ENCODE measurements at regions not wholly inside any gene's neighbourhood (a gene's known extent, or its start where the extent isn't known, plus 50 kb on each side); places are given as distances from the start of the nearest gene placed in this dataset.

DNA sequence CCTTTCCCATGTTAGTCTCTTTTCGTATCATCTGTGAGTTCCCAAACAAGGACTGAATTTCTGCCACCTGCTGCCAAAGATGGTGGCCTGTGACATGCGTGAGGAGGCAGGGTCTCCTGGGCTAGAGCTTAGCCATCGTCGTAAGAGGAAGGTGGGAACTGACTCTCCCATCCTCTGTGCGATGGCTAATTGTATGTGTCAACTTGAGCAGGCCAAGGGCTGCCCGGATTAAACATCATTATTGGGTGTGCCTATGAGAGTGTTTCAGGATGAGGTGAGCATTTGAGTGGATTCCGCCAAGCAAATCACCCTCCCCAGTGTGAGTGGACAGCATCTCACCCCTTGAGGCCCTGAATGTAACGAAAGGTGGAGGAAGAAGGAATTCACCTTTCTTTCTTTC lies 220.7 kb upstream of the DIO3 start:
- TF ChIP-seq, protein P1, sequence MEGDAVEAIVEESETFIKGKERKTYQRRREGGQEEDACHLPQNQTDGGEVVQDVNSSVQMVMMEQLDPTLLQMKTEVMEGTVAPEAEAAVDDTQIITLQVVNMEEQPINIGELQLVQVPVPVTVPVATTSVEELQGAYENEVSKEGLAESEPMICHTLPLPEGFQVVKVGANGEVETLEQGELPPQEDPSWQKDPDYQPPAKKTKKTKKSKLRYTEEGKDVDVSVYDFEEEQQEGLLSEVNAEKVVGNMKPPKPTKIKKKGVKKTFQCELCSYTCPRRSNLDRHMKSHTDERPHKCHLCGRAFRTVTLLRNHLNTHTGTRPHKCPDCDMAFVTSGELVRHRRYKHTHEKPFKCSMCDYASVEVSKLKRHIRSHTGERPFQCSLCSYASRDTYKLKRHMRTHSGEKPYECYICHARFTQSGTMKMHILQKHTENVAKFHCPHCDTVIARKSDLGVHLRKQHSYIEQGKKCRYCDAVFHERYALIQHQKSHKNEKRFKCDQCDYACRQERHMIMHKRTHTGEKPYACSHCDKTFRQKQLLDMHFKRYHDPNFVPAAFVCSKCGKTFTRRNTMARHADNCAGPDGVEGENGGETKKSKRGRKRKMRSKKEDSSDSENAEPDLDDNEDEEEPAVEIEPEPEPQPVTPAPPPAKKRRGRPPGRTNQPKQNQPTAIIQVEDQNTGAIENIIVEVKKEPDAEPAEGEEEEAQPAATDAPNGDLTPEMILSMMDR (IDR thresholded peaks at IDR 0.05; ENCODE audit: low read length), result no peak
- TF ChIP-seq EZH2phosphoT487 (IDR thresholded peaks at IDR 0.05; ENCODE audit: low read length), result no peak
- TF ChIP-seq EZH2 (optimal IDR thresholded peaks at IDR 0.05; ENCODE audit: low read depth, low read length), result no peak
- H3K27ac ChIP-seq (ENCODE audit: low read length), result no peak overlapping the region
- no peaks in the 10 kb centered on the region for H3K4me1 ChIP-seq (ENCODE audit: low read length)
- H3K27me3 ChIP-seq (replicated peaks; ENCODE audit: insufficient read depth, low read length), result peaks cover 26% of the 10 kb centered on the region; the same call in 1 of the 2 replicates
- H3K9me2 ChIP-seq (replicated peaks; ENCODE audit: insufficient read depth, low read length), result no peaks in the 10 kb centered on the region
- H2AFZ ChIP-seq (ENCODE audit: low read length), result no peak overlapping the region
- no peaks in the 10 kb centered on the region for H3F3A ChIP-seq (ENCODE audit: insufficient read depth, low read length)
- H3K4me3 ChIP-seq (ENCODE audit: low read length), result no peak overlapping the region
- no peaks in the 10 kb centered on the region for H4K20me1 ChIP-seq (ENCODE audit: insufficient read depth, low read length)
- H3K36me3 ChIP-seq (replicated peaks; ENCODE audit: insufficient read depth, low read length), result no peaks in the 10 kb centered on the region
- DNase-seq, result no peak
- H3K4me2 ChIP-seq (ENCODE audit: low read depth, low read length), result no peak overlapping the region
- H3K79me2 ChIP-seq (ENCODE audit: low read length), result no peaks in the 10 kb centered on the region
- no peak overlapping the region for H3K9ac ChIP-seq (ENCODE audit: low read length)
- H3K9me3 ChIP-seq (replicated peaks; ENCODE audit: insufficient read depth, low read length), result no peaks in the 10 kb centered on the region

DNA sequence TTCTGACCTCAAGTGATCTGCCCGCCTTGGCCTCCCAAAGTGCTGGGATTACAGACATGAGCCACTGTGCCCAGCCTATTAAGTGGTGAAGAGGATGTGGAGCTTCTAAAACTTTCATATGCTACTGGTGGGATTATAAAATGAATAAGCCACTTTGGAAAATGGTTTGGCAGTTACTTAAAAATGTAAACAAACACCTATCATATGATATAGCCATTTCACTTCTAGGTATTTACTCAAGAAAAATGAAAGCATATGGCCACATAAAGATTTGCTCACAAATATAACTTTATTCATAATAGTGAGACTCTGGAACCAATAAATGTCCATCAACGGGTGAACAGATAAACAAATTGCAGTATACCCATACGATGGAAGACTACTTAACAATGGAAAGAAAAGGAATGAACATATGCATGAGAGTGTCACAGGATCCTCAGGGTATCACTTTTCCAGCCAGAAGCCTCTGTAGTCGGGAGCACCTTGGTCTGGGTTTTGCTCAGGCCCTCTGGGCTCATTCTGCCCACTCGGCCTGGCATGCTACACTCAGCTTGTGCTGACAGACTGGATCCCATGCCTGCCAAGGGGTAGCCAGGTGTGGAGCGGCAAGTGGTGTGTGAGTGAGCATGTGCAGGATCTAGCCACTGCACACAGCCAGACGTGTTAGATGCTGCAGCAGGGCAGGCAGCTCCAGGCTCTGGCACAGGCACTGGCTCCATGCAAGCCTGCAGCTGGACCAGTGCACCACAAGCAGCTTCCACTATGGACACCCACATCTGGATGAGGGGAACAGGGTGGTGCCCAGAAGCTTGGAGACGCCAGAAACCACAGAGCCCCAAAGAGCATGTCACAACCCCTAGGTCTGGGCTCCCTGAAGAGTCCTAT lies 213.2 kb upstream of the DIO3 start:
- Histone ChIP-seq H3K36me3 (replicated peaks; ENCODE audit: insufficient read depth, low read length) (no peaks in the 10 kb centered on the region), H3K27me3 (replicated peaks; ENCODE audit: insufficient read depth, low read length) (peaks cover 5% of the 10 kb centered on the region; the same call in 1 of the 2 replicates), H3K9ac (ENCODE audit: low read length) (no peak overlapping the region), H3K4me1 (ENCODE audit: low read length) (no peaks in the 10 kb centered on the region), H4K20me1 (ENCODE audit: insufficient read depth, low read length) (no peaks in the 10 kb centered on the region), H2AFZ (ENCODE audit: low read length) (no peak overlapping the region), H3K27ac (ENCODE audit: low read length) (no peak overlapping the region), H3K79me2 (ENCODE audit: low read length) (no peaks in the 10 kb centered on the region), H3K4me2 (ENCODE audit: low read depth, low read length) (no peak overlapping the region), H3K9me2 (replicated peaks; ENCODE audit: insufficient read depth, low read length) (no peaks in the 10 kb centered on the region), H3F3A (ENCODE audit: insufficient read depth, low read length) (no peaks in the 10 kb centered on the region), H3K4me3 (ENCODE audit: low read length) (no peak overlapping the region), H3K9me3 (replicated peaks; ENCODE audit: insufficient read depth, low read length) (no peaks in the 10 kb centered on the region)
- TF ChIP-seq EZH2 (optimal IDR thresholded peaks at IDR 0.05; ENCODE audit: low read depth, low read length) (no peak), EZH2phosphoT487 (IDR thresholded peaks at IDR 0.05; ENCODE audit: low read length) (no peak)
- TF ChIP-seq, protein P1 (IDR thresholded peaks at IDR 0.05; ENCODE audit: low read length), result no peak
- DNase-seq, result no peak

GRCh38 chr14:101349108-101349507 lies 212.2 kb upstream of the DIO3 start:
- Histone ChIP-seq H3K4me1 (ENCODE audit: low read length) (no peaks in the 10 kb centered on the region), H3K4me2 (ENCODE audit: low read depth, low read length) (no peak overlapping the region), H3K36me3 (replicated peaks; ENCODE audit: insufficient read depth, low read length) (no peaks in the 10 kb centered on the region), H4K20me1 (ENCODE audit: insufficient read depth, low read length) (no peaks in the 10 kb centered on the region), H3K27me3 (replicated peaks; ENCODE audit: insufficient read depth, low read length) (peaks cover 5% of the 10 kb centered on the region; the same call in 1 of the 2 replicates), H3K9ac (ENCODE audit: low read length) (no peak overlapping the region), H3K27ac (ENCODE audit: low read length) (no peak overlapping the region), H3K9me2 (replicated peaks; ENCODE audit: insufficient read depth, low read length) (no peaks in the 10 kb centered on the region), H2AFZ (ENCODE audit: low read length) (no peak overlapping the region), H3K79me2 (ENCODE audit: low read length) (no peaks in the 10 kb centered on the region), H3K4me3 (ENCODE audit: low read length) (no peak overlapping the region), H3K9me3 (replicated peaks; ENCODE audit: insufficient read depth, low read length) (no peaks in the 10 kb centered on the region), H3F3A (ENCODE audit: insufficient read depth, low read length) (no peaks in the 10 kb centered on the region)
- TF ChIP-seq EZH2phosphoT487 (IDR thresholded peaks at IDR 0.05; ENCODE audit: low read length) (no peak), EZH2 (optimal IDR thresholded peaks at IDR 0.05; ENCODE audit: low read depth, low read length) (no peak)
- TF ChIP-seq, protein P1 (IDR thresholded peaks at IDR 0.05; ENCODE audit: low read length), result no peak
- DNase-seq, result no peak

All from MM.1S (cell line).